ENCODE measurements at regions not wholly inside any gene's neighbourhood (a gene's known extent, or its start where the extent isn't known, plus 50 kb on each side); places are given as distances from the start of the nearest gene placed in this dataset.

GRCh38 chr13:106139942-106140341 lies 395.5 kb downstream of the EFNB2 start:
- Histone ChIP-seq H3K27ac (ENCODE audit: low read depth, low read length, poor library complexity, severe bottlenecking) (no peak overlapping the region), H3K4me2 (ENCODE audit: low read length) (no peak overlapping the region), H3K36me3 (ENCODE audit: insufficient read depth, low read length) (no peaks in the 10 kb centered on the region), H3K4me3 (ENCODE audit: low read depth, low read length, poor library complexity, severe bottlenecking) (no peak overlapping the region), H2AFZ (ENCODE audit: low read length) (no peak overlapping the region), H3K4me1 (ENCODE audit: insufficient read depth, low read length, poor library complexity, severe bottlenecking) (no peaks in the 10 kb centered on the region), H4K20me1 (ENCODE audit: insufficient read depth, low read length) (no peaks in the 10 kb centered on the region), H3K9me3 (ENCODE audit: low read length) (no peaks in the 10 kb centered on the region), H3K79me2 (ENCODE audit: insufficient read depth, low read depth, low read length) (no peaks in the 10 kb centered on the region), H3K9me2 (ENCODE audit: insufficient read depth, low read length) (no peaks in the 10 kb centered on the region)
- TF ChIP-seq CTCF (conservative IDR thresholded peaks at IDR 0.05; ENCODE audit: low read length) (no peak), EZH2phosphoT487 (IDR thresholded peaks at IDR 0.05; ENCODE audit: borderline replicate concordance, low read depth, low read length) (no peak)
- no TSS peak for BruUV-seq (replicated peaks)
- intact Hi-C loops (cut with micrococcal nuclease; ENCODE audit: unreplicated experiment): no loop called here
- ChIA-PET POLR2A (no interaction called here), CTCF (ENCODE audit: unreplicated experiment) (no interaction called here)
- DNase-seq (ENCODE audit: low spot score): no peak

- POLR2A ChIA-PET: no interaction called here
- Histone ChIP-seq H3K9me3 (ENCODE audit: low read length) (no peaks in the 10 kb centered on the region), H3K27ac (ENCODE audit: low read depth, low read length, poor library complexity, severe bottlenecking) (no peak overlapping the region), H4K20me1 (ENCODE audit: insufficient read depth, low read length) (no peaks in the 10 kb centered on the region), H3K4me3 (ENCODE audit: low read depth, low read length, poor library complexity, severe bottlenecking) (no peak overlapping the region), H3K79me2 (ENCODE audit: insufficient read depth, low read depth, low read length) (no peaks in the 10 kb centered on the region), H3K4me2 (ENCODE audit: low read length) (no peak overlapping the region), H3K4me1 (ENCODE audit: insufficient read depth, low read length, poor library complexity, severe bottlenecking) (no peaks in the 10 kb centered on the region), H2AFZ (ENCODE audit: low read length) (no peak overlapping the region), H3K36me3 (ENCODE audit: insufficient read depth, low read length) (no peaks in the 10 kb centered on the region), H3K9me2 (ENCODE audit: insufficient read depth, low read length) (no peaks in the 10 kb centered on the region)
- TF ChIP-seq CTCF (conservative IDR thresholded peaks at IDR 0.05; ENCODE audit: low read length) (no peak), EZH2phosphoT487 (IDR thresholded peaks at IDR 0.05; ENCODE audit: borderline replicate concordance, low read depth, low read length) (no peak)
- BruUV-seq (replicated peaks): no TSS peak
- intact Hi-C loops (cut with micrococcal nuclease; ENCODE audit: unreplicated experiment): no loop called here
- CTCF ChIA-PET (ENCODE audit: unreplicated experiment): no interaction called here
- DNase-seq (ENCODE audit: low spot score): no peak
Observed at GRCh38 chr13:106139377-106139776, 396.1 kb downstream of the EFNB2 start.

- no TSS peak for BruUV-seq (replicated peaks)
- Histone ChIP-seq H3K36me3 (ENCODE audit: insufficient read depth, low read length) (no peaks in the 10 kb centered on the region), H3K4me1 (ENCODE audit: insufficient read depth, low read length, poor library complexity, severe bottlenecking) (no peaks in the 10 kb centered on the region), H4K20me1 (ENCODE audit: insufficient read depth, low read length) (no peaks in the 10 kb centered on the region), H2AFZ (ENCODE audit: low read length) (no peak overlapping the region), H3K79me2 (ENCODE audit: insufficient read depth, low read depth, low read length) (no peaks in the 10 kb centered on the region), H3K27ac (ENCODE audit: low read depth, low read length, poor library complexity, severe bottlenecking) (no peak overlapping the region), H3K9me2 (ENCODE audit: insufficient read depth, low read length) (no peaks in the 10 kb centered on the region), H3K9me3 (ENCODE audit: low read length) (no peaks in the 10 kb centered on the region), H3K4me3 (ENCODE audit: low read depth, low read length, poor library complexity, severe bottlenecking) (no peak overlapping the region), H3K4me2 (ENCODE audit: low read length) (no peak overlapping the region)
- DNase-seq (ENCODE audit: low spot score): no peak
- intact Hi-C loops (cut with micrococcal nuclease; ENCODE audit: unreplicated experiment): no loop called here
- POLR2A ChIA-PET: no interaction called here
- CTCF ChIA-PET (ENCODE audit: unreplicated experiment): no interaction called here
- no peak for TF ChIP-seq CTCF (conservative IDR thresholded peaks at IDR 0.05; ENCODE audit: low read length)
- TF ChIP-seq EZH2phosphoT487 (IDR thresholded peaks at IDR 0.05; ENCODE audit: borderline replicate concordance, low read depth, low read length): no peak
Observed at GRCh38 chr13:106138620-106139019, 396.8 kb downstream of the EFNB2 start.

All from OCI-LY7 (cell line).